Osteocyte (in vitro differentiated cells): ENCODE measurements at regions not wholly inside any gene's neighbourhood (a gene's known extent, or its start where the extent isn't known, plus 50 kb on each side); places are given as distances from the start of the nearest gene placed in this dataset.

Experiments used
- DNase-seq: peaks from one replicate; pipeline ENCODE4 v3.0.0; 2021; ENCODE audit warnings: mixed read lengths; ENCODE audit not compliant: unreplicated experiment; ENCODE audit errors: extremely low spot score
- H3K27ac Mint-ChIP-seq: one replicate; pipeline ENCODE4 v1.8.0; 2021; ENCODE audit warnings: mild to moderate bottlenecking, mixed read lengths; ENCODE audit not compliant: unreplicated experiment
- H3K27me3 Mint-ChIP-seq: one replicate; pipeline ENCODE4 v1.8.0; 2021; ENCODE audit warnings: mixed read lengths; ENCODE audit not compliant: unreplicated experiment
- H3K36me3 Mint-ChIP-seq: one replicate; pipeline ENCODE4 v1.8.0; 2021; ENCODE audit warnings: mixed read lengths; ENCODE audit not compliant: unreplicated experiment
- H3K4me1 Mint-ChIP-seq: one replicate; pipeline ENCODE4 v1.8.0; 2021; ENCODE audit warnings: mixed read lengths; ENCODE audit not compliant: unreplicated experiment
- H3K4me3 Mint-ChIP-seq: one replicate; pipeline ENCODE4 v1.8.0; 2021; ENCODE audit warnings: mild to moderate bottlenecking, moderate library complexity, mixed read lengths; ENCODE audit not compliant: unreplicated experiment
- H3K9me3 Mint-ChIP-seq: one replicate; pipeline ENCODE4 v1.8.0; 2021; ENCODE audit warnings: mixed read lengths; ENCODE audit not compliant: unreplicated experiment
- CTCF ChIP-seq: fragments of 200-600 bp; sonication (generic); IDR thresholded peaks from 2 replicates; pipeline ENCODE4 v1.5.0; 2021; ENCODE audit warnings: antibody characterized with exemption, mild to moderate bottlenecking, moderate library complexity

DNA sequence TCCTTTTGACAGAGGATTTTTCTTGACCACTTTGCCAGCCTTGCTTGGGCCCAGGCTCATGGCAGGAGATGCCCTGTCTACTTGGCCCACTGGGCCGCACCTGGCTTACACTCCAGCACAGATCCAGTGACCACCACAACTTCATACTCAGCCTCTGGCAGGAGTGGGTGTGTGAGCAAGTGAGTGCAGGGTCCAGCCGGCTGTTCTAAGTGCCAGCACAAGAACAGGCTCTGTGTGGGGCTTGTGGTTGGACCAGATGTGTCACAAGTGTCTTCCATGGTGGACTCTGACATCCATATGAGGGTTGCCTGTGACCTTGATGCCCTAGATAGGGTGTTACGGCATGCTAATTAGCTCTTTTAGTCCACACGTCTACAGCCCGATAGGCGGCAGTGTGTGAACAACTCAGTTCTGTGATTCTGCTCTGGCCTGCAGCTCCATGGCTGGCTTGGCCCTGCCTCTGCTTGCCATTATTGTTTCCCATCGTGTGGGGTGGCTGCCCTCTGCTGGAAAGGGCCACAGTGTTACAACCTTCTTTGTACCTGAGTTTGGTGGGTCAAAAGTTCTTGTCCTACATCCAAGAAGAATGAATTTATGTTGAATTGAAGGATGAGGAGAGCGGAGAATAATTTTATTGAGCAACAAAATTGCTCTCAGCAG lies 1089.1 kb downstream of the SLC6A15 start:
- no peak overlapping the region for H3K27ac Mint-ChIP-seq
- peaks cover 8% of the 10 kb centered on the region for H3K27me3 Mint-ChIP-seq
- peaks cover 4% of the 10 kb centered on the region for H3K9me3 Mint-ChIP-seq
- H3K4me1 Mint-ChIP-seq, result peaks cover 16% of the 10 kb centered on the region
- TF ChIP-seq CTCF, result peak; percentile 32
- no peak overlapping the region for H3K4me3 Mint-ChIP-seq
- H3K36me3 Mint-ChIP-seq, result no peaks in the 10 kb centered on the region
- DNase-seq, result no peak

GRCh38 chr12:83821967-83822366 lies 1090.6 kb downstream of the SLC6A15 start:
- H3K27ac Mint-ChIP-seq, result no peak overlapping the region
- no peak for DNase-seq
- H3K27me3 Mint-ChIP-seq, result peaks cover 8% of the 10 kb centered on the region
- peaks cover 4% of the 10 kb centered on the region for H3K9me3 Mint-ChIP-seq
- TF ChIP-seq CTCF, result no peak
- no peak overlapping the region for H3K4me3 Mint-ChIP-seq
- H3K36me3 Mint-ChIP-seq, result no peaks in the 10 kb centered on the region
- H3K4me1 Mint-ChIP-seq, result peaks cover 2% of the 10 kb centered on the region

- TF ChIP-seq CTCF, result no peak
- no peaks in the 10 kb centered on the region for H3K9me3 Mint-ChIP-seq
- H3K27ac Mint-ChIP-seq, result no peak overlapping the region
- H3K27me3 Mint-ChIP-seq, result peaks cover 8% of the 10 kb centered on the region
- H3K4me3 Mint-ChIP-seq, result no peak overlapping the region
- H3K36me3 Mint-ChIP-seq, result no peaks in the 10 kb centered on the region
- DNase-seq, result no peak
- no peaks in the 10 kb centered on the region for H3K4me1 Mint-ChIP-seq
These were observed 1093.7 kb downstream of the SLC6A15 start for GRCh38 chr12:83818881-83819280.

- Mint-ChIP-seq H3K27ac (no peak overlapping the region), H3K4me1 (no peaks in the 10 kb centered on the region), H3K36me3 (no peaks in the 10 kb centered on the region), H3K27me3 (peaks cover 8% of the 10 kb centered on the region), H3K4me3 (no peak overlapping the region), H3K9me3 (no peaks in the 10 kb centered on the region)
- no peak for TF ChIP-seq CTCF
- DNase-seq, result no peak
These were observed 1094.9 kb downstream of the SLC6A15 start for GRCh38 chr12:83817730-83818129.

- Mint-ChIP-seq H3K27me3 (no peaks in the 10 kb centered on the region), H3K4me3 (no peak overlapping the region), H3K36me3 (no peaks in the 10 kb centered on the region), H3K9me3 (no peaks in the 10 kb centered on the region), H3K4me1 (no peaks in the 10 kb centered on the region), H3K27ac (no peak overlapping the region)
- TF ChIP-seq CTCF, result no peak
- no peak for DNase-seq
These were observed 1104.0 kb downstream of the SLC6A15 start for GRCh38 chr12:83808591-83808990.
